ENCODE measurements at regions not wholly inside any gene's neighbourhood (a gene's known extent, or its start where the extent isn't known, plus 50 kb on each side); places are given as distances from the start of the nearest gene placed in this dataset.
"Not testable (repeated sequence)": the region's sequence is repeated elsewhere in the genome, so short reads cannot be mapped to it uniquely, and the experiment has no call there.

DNA sequence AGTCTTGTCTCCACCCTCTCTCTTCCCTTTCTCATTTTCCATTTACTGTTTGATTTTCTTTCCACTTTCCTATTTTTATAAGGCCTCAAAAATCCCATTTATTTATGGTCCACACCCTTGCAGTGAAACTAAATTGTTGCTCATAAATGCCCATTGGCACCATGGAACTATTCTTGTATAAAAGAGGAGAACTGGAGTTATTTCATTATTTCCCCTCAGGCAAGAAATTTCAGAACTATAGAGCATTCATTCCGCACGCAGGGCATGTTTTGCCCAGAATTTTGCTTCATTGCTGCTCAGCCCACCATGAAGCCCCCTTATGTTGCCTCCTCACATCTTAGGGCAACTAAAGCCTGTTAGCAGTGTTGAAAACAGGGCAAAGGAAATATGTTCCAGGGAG, 113.7 kb upstream of the MMADHC start:
- H3K4me3 ChIP-seq: no peak overlapping the region
- no peak for DNase-seq (ENCODE audit: low read depth in 1 of 2, low spot score in 1 of 2)
- no peak overlapping the region for H3K27ac ChIP-seq
- H3K27me3 ChIP-seq: no peaks in the 10 kb centered on the region
- H3K9me3 ChIP-seq (ENCODE audit: low read depth): no peaks in the 10 kb centered on the region
- no peaks in the 10 kb centered on the region for H3K36me3 ChIP-seq
- TF ChIP-seq, protein P1, sequence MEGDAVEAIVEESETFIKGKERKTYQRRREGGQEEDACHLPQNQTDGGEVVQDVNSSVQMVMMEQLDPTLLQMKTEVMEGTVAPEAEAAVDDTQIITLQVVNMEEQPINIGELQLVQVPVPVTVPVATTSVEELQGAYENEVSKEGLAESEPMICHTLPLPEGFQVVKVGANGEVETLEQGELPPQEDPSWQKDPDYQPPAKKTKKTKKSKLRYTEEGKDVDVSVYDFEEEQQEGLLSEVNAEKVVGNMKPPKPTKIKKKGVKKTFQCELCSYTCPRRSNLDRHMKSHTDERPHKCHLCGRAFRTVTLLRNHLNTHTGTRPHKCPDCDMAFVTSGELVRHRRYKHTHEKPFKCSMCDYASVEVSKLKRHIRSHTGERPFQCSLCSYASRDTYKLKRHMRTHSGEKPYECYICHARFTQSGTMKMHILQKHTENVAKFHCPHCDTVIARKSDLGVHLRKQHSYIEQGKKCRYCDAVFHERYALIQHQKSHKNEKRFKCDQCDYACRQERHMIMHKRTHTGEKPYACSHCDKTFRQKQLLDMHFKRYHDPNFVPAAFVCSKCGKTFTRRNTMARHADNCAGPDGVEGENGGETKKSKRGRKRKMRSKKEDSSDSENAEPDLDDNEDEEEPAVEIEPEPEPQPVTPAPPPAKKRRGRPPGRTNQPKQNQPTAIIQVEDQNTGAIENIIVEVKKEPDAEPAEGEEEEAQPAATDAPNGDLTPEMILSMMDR (IDR thresholded peaks at IDR 0.05; ENCODE audit: low read depth, low read length): no peak
- no peaks in the 10 kb centered on the region for H3K4me1 ChIP-seq (ENCODE audit: low read depth)

DNA sequence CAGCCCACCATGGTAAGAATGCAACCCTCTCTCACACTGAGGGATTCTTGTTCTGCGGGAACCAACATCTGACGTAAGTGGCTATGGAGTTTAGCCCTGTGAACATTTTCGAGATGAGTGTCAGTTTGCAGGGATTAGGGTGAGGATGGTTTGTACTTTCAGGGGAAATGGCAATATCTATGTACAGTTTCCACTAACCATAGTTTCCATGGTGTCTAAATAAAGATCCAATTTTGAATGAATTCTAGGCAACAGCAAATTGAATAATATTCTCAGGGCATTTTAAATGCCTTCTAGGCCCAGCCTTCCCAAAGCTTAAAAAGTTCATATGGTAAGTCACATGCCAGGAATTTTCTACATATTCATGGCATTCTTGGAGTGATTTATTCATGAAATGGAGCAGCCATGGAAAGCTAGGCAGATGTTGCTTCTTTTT, 105.4 kb upstream of the MMADHC start:
- Histone ChIP-seq H3K9me3 (ENCODE audit: low read depth) (no peaks in the 10 kb centered on the region), H3K36me3 (no peaks in the 10 kb centered on the region), H3K4me1 (ENCODE audit: low read depth) (no peaks in the 10 kb centered on the region), H3K4me3 (no peak overlapping the region), H3K27ac (no peak overlapping the region), H3K27me3 (no peaks in the 10 kb centered on the region)
- DNase-seq (ENCODE audit: low read depth in 1 of 2, low spot score in 1 of 2): no peak
- TF ChIP-seq, protein P1 (IDR thresholded peaks at IDR 0.05; ENCODE audit: low read depth, low read length): no peak

DNA sequence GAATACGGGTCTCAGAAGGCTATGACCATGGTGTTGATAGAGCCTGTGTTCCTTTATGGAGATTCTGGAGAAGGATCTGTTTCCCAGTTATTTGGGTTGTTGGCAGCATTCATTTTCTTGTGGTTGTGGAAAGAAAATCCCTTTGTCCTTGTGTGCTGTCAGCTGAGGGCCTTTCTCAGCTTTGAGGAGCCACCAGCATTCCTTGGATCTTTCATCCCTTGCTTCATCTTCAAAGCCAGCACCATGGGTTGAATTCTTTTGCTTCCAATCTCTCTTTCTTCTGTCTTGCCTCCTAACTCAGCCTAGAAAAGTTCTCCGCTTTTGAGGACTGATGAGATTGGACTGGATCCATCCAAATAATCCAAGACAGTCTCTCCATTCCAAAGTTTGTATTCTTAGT, 103.2 kb upstream of the MMADHC start:
- no peaks in the 10 kb centered on the region for H3K36me3 ChIP-seq
- TF ChIP-seq, protein P1 (IDR thresholded peaks at IDR 0.05; ENCODE audit: low read depth, low read length): no peak
- no peaks in the 10 kb centered on the region for H3K4me1 ChIP-seq (ENCODE audit: low read depth)
- no peak overlapping the region for H3K4me3 ChIP-seq
- DNase-seq (ENCODE audit: low read depth in 1 of 2, low spot score in 1 of 2): no peak
- H3K27ac ChIP-seq: no peak overlapping the region
- H3K27me3 ChIP-seq: no peaks in the 10 kb centered on the region
- H3K9me3 ChIP-seq (ENCODE audit: low read depth): no peaks in the 10 kb centered on the region

DNA sequence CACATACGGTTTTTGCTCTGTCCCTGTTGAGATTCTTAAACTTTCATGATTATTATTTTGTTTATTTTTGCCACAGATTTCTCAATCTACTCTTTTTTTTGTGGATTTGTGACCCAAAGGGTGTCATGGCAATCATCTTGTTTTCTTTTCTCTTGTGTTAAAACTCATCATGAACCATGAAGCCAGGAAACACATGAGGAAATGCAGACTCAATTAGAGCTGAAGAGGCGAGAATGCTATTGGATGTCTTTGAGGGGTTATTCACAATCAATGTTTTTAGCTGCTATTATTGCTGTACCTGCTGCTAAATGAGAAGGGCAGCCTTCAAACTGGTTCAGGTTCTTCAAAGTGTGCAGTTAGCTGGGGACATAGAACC, 99.5 kb upstream of the MMADHC start:
- DNase-seq (ENCODE audit: low read depth in 1 of 2, low spot score in 1 of 2): no peak
- Histone ChIP-seq H3K27me3 (no peaks in the 10 kb centered on the region), H3K4me1 (ENCODE audit: low read depth) (no peaks in the 10 kb centered on the region), H3K9me3 (ENCODE audit: low read depth) (no peaks in the 10 kb centered on the region), H3K36me3 (no peaks in the 10 kb centered on the region), H3K27ac (no peak overlapping the region), H3K4me3 (no peak overlapping the region)
- TF ChIP-seq, protein P1 (IDR thresholded peaks at IDR 0.05; ENCODE audit: low read depth, low read length): no peak

DNA sequence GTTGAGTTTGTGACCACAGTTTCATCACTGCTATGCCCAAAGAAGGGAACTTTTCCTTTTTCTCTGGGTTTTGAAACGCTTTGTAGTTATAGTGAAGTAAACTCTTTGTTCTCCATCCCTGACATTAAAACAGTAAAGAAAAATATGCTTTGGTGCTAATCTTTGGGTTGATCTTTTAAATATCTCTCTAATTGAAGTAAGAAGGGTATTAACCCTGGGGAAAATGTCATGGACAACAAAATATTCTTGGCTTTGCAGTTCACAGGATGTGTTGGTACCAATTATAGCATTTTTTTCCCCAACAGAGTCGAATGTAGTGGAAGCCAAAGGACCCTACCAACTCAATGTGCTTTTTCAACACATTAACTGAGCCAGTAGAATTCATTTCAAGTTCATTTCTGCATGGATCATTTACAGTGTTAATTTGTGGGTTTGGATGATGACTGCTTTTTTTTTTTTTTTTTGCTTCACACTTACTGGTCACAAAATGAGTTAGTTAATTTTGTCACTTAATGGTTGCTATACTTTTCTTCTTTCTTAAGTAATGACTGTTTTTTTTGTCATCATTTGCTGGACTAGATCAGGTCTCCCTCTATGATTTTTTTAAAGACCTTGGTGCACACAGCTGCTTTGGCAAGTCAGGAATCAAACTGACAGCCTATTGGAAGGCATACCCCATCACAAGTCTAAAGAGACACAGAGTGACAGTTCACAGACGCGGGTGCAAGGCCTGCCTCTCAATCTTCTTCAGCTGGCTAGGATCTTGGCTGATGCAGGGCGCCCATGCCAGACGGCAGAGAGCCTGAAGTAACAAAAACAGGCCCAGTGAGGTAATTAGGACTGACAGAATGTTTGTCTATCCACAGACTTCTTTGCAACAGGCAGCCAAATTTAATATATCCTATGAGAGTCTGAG, 98.8 kb upstream of the MMADHC start:
- Histone ChIP-seq H3K4me1 (ENCODE audit: low read depth) (no peaks in the 10 kb centered on the region), H3K4me3 (no peak overlapping the region), H3K36me3 (no peaks in the 10 kb centered on the region), H3K27ac (no peak overlapping the region), H3K27me3 (no peaks in the 10 kb centered on the region), H3K9me3 (ENCODE audit: low read depth) (no peaks in the 10 kb centered on the region)
- DNase-seq (ENCODE audit: low read depth in 1 of 2, low spot score in 1 of 2): no peak
- TF ChIP-seq, protein P1 (IDR thresholded peaks at IDR 0.05; ENCODE audit: low read depth, low read length): no peak

DNA sequence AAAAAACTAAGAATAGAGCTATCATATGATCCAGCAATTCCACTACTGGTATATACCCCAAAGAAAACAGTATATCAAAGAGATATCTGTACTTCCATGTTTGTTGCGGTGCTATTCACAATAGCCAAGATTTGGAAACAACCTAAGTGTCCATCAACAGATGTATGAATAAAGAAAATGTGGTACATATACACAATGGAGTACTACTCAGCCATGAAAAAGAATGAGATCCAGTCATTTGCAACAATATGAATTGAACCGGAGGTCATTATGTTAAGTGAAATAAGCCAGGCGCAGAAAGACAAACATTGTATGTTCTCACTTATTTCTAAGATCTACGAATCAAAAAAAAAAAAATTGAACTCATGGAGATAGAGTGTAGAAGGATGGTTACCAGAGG, 97.8 kb upstream of the MMADHC start:
- H3K4me3 ChIP-seq; DNase-seq (ENCODE audit: low read depth in 1 of 2, low spot score in 1 of 2); H3K36me3 ChIP-seq; H3K4me1 ChIP-seq (ENCODE audit: low read depth); H3K27ac ChIP-seq; H3K9me3 ChIP-seq (ENCODE audit: low read depth); H3K27me3 ChIP-seq: not testable (repeated sequence)
